Mucosa of descending colon (tissue), 3 donors: ENCODE measurements at regions not wholly inside any gene's neighbourhood (a gene's known extent, or its start where the extent isn't known, plus 50 kb on each side); places are given as distances from the start of the nearest gene placed in this dataset.

Experiments used
- ATAC-seq: fragments of 200-7000 bp; cut with Tn5 transposase; one replicate; pipeline ENCODE4 v1.9.1; 2020; ENCODE audit warnings: mild to moderate bottlenecking, moderate library complexity
- DNase-seq, 3 donors: peaks; one replicate each; pipeline ENCODE4 v3.0.0-alpha.2; 2020
- H3K36me3 ChIP-seq: fragments of 200-600 bp; one replicate; pipeline ENCODE4 v1.8.0; 2021; ENCODE audit warnings: low read depth, mild to moderate bottlenecking
- H3K4me1 ChIP-seq: fragments of 200-600 bp; one replicate; pipeline ENCODE4 v1.8.0; 2021; ENCODE audit warnings: low read depth, mild to moderate bottlenecking
- H3K4me3 ChIP-seq: fragments of 200-600 bp; one replicate; pipeline ENCODE4 v1.8.0; 2021; ENCODE audit warnings: mild to moderate bottlenecking
- H3K9me3 ChIP-seq: fragments of 200-600 bp; one replicate; pipeline ENCODE4 v1.8.0; 2021; ENCODE audit warnings: mild to moderate bottlenecking
- CTCF ChIP-seq: fragments of 200-600 bp; IDR thresholded peaks from one replicate; pipeline ENCODE4 v1.8.0; 2022; ENCODE audit warnings: antibody characterized with exemption, mild to moderate bottlenecking
- intact Hi-C, 2 donors: fragments of 100-400 bp; cut with DNase I in 1 of 2; cut with micrococcal nuclease in 1 of 2; formaldehyde crosslinking; loops; one replicate each; pipeline versions ENCODE4 v1.11.0 to v1.11.1; 2022; cut with DNase I, micrococcal nuclease
- donor health status: DM: no; HTN: no; CAD: no; lungs with moderate emphysema.
- donor health status: DM: no; HTN: no; CAD: no.
- donor health status: DM: no; HTN: yes; CAD: no.

- Histone ChIP-seq H3K9me3 (no peaks in the 10 kb centered on the region), H3K36me3 (no peaks in the 10 kb centered on the region), H3K4me1 (no peaks in the 10 kb centered on the region), H3K4me3 (no peak overlapping the region)
- intact Hi-C loops = loop anchor here in 1 of 2 donors (5.0 kb wide), 2 partner anchors 115 to 250 kb away; no protein-coding TSS in a partner anchor
- TF ChIP-seq CTCF = no peak
- DNase-seq = no peak
- ATAC-seq = no peak
These were observed 257.7 kb downstream of the MEIS1 start for GRCh38 chr2:66692521-66693054.

GRCh38 chr2:66693076-66693965, 258.4 kb downstream of the MEIS1 start:
- DNase-seq = no peak
- no peaks in the 10 kb centered on the region for H3K9me3 ChIP-seq
- ATAC-seq = no peak
- H3K36me3 ChIP-seq = no peaks in the 10 kb centered on the region
- no peak overlapping the region for H3K4me3 ChIP-seq
- no peak for TF ChIP-seq CTCF
- H3K4me1 ChIP-seq = no peaks in the 10 kb centered on the region
- intact Hi-C loops = loop anchor here in 1 of 2 donors (5.0 kb wide), 2 partner anchors 116 to 251 kb away; no protein-coding TSS in a partner anchor

GRCh38 chr2:66694087-66694860, 259.3 kb downstream of the MEIS1 start:
- intact Hi-C loops = loop anchor here in 1 of 2 donors (5.0 kb wide), 2 partner anchors 117 to 252 kb away; no protein-coding TSS in a partner anchor
- DNase-seq = no peak

GRCh38 chr2:66695226-66695735, 260.4 kb downstream of the MEIS1 start:
- DNase-seq (no peak), ATAC-seq (no peak)
- intact Hi-C loops = no loop called here
- TF ChIP-seq CTCF = no peak
- peaks cover 4% of the 10 kb centered on the region for H3K4me1 ChIP-seq
- no peaks in the 10 kb centered on the region for H3K9me3 ChIP-seq
- no peaks in the 10 kb centered on the region for H3K36me3 ChIP-seq
- no peak overlapping the region for H3K4me3 ChIP-seq

More at GRCh38 chr2:66694087-66694860, 259.3 kb downstream of the MEIS1 start:
- no peak for TF ChIP-seq CTCF
- H3K4me3 ChIP-seq = no peak overlapping the region
- no peaks in the 10 kb centered on the region for H3K9me3 ChIP-seq
- no peaks in the 10 kb centered on the region for H3K36me3 ChIP-seq
- ATAC-seq = no peak
- H3K4me1 ChIP-seq = no peaks in the 10 kb centered on the region

GRCh38 chr2:66696374-66696773, 261.4 kb downstream of the MEIS1 start:
- intact Hi-C loops = no loop called here
- no peak for TF ChIP-seq CTCF
- ATAC-seq (no peak), DNase-seq (no peak)
- Histone ChIP-seq H3K36me3 (no peaks in the 10 kb centered on the region), H3K4me1 (peaks cover 5% of the 10 kb centered on the region), H3K4me3 (no peak overlapping the region), H3K9me3 (no peaks in the 10 kb centered on the region)
